GM18505 (cell line): ENCODE measurements at regions not wholly inside any gene's neighbourhood (a gene's known extent, or its start where the extent isn't known, plus 50 kb on each side); places are given as distances from the start of the nearest gene placed in this dataset.
A peak's percentile ranks its signal among the peaks of the same experiment; 100 is the strongest.
"Not testable (repeated sequence)": the region's sequence is repeated elsewhere in the genome, so short reads cannot be mapped to it uniquely, and the experiment has no call there.

ENCODE experiments used
- ATAC-seq: cut with Tn5 transposase; IDR thresholded peaks from one replicate; pipeline ENCODE4 v1.9.1; 2021; ENCODE audit not compliant: unreplicated experiment
- POLR2A ChIP-seq: IDR thresholded peaks from 4 replicates; pipeline ENCODE4 v1.6.1; 2011; ENCODE audit warnings: borderline replicate concordance; ENCODE audit not compliant: insufficient read depth, insufficient read length; ENCODE audit errors: extremely low read depth

GRCh38 chr1:194816859-194817258, 1630.4 kb upstream of the B3GALT2 start:
- no peak for ATAC-seq
- no peak for TF ChIP-seq POLR2A

DNA sequence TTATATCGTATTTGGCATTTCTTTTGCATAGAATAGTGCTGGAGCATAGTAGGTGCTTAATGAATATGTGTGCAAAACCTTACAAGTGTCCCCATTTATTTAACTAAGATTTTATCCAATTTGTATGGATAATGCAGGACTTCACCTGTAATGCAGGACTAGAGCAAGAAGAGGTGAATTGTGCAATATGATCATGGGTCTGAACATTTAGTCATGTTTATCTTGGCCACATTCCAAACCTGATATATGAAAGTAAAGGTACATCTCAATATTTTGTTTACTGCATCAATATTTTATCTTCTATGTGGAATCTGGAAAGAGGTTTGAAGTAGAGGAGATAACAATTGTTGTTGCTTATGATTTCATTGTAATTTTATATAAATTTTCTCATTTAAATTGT, 1626.7 kb upstream of the B3GALT2 start:
- ATAC-seq, result no peak

GRCh38 chr1:194809665-194810064, 1623.3 kb upstream of the B3GALT2 start:
- peak; percentile 63 for ATAC-seq
- TF ChIP-seq POLR2A, result no peak

More for the DNA sequence above, 1626.7 kb upstream of the B3GALT2 start:
- TF ChIP-seq POLR2A, result no peak

- no peak for ATAC-seq
- no peak for TF ChIP-seq POLR2A
Measured at GRCh38 chr1:194809215-194809614, 1622.8 kb upstream of the B3GALT2 start.

DNA sequence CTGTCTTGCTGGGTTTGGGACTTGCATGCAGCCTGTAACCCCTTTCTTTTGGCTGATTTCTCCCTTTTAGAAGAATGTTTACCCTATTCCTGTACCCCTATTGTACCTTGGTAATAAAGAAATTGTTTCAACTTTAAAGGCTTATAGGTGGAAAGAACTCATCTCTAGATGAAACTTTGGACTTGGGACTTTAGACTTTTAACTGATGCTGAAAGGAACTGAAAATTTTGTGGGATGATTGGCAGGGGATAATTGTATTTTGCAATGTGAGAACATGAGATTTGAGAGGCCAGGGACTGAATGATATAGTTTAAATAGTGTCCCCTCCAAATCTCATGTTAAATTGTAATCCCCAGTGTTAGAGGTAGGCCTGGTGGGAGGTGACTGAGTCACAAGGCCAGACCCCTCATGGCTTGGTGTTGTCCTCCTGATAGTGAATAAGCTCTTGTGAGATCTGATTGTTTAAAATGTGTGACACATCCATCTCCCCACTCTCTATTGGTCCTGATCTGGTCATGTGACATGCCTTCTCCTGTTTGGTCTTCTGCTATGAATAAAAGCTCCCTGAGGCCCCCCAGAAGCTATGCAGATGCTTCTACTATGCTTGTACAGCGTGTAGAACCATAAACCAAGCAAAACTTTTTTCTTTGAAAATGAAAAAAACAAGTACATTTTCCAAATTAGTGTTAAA, 1621.3 kb upstream of the B3GALT2 start:
- TF ChIP-seq POLR2A, result no peak
- no peak for ATAC-seq

GRCh38 chr1:194802572-194802971, 1616.2 kb upstream of the B3GALT2 start:
- TF ChIP-seq POLR2A, result no peak
- no peak for ATAC-seq

DNA sequence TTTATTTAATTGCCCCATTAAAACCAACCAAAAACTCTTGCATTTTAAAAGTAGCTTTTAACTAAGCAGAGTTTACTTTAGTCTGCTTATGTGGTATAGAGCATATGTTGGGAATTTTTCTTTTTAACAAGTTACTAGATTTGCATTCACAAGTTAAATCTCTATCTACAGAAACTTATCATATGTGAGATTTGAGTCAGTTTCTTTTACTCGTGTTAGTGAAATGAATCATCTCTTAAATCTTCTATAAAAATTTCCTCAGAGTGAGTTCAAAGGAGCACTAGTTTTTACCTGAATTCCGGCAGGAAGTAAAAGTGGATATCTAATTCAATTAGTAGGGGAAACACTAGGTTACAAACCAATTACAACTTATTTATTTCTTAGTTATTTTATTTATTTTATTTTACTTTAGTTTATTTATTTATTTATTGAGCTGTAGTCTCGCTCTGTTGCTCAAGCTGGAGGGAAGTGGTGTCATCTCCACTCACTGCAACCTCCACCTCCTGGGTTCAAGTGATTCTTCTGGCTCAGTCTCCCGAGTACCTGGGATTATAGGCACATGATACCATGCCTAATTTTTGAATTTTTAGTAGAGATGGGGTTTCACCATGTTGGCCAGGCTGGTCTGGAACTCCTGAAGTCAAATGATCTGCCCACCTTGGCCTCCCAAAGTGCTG, 1609.6 kb upstream of the B3GALT2 start:
- peak; percentile 78 for ATAC-seq
- no peak for TF ChIP-seq POLR2A

DNA sequence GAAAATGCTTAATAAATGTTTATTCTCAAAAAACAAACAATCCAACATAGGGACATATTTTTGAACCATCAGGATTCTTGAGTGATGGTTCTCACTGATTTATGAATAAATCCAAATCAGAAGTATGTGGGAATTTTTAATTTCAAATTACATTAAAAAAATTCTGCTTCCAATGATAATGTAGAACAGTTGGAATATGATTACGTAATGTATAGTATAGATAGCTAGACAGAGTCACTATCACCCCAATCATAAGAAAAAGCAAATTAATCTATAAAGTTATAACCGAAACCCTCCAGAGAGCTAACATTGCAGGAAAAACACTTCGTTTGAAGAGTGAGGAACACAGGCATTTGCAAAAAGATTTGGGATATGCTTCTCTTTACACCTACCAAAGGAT, 1600.6 kb upstream of the B3GALT2 start:
- no peak for ATAC-seq

GRCh38 chr1:194786027-194786426, 1599.6 kb upstream of the B3GALT2 start:
- TF ChIP-seq POLR2A, result no peak
- ATAC-seq, result no peak

More for the DNA sequence above, 1600.6 kb upstream of the B3GALT2 start:
- no peak for TF ChIP-seq POLR2A

- no peak for TF ChIP-seq POLR2A
- ATAC-seq, result no peak
Measured at GRCh38 chr1:194776657-194777056, 1590.2 kb upstream of the B3GALT2 start.

GRCh38 chr1:194774535-194774934, 1588.1 kb upstream of the B3GALT2 start:
- no peak for TF ChIP-seq POLR2A

DNA sequence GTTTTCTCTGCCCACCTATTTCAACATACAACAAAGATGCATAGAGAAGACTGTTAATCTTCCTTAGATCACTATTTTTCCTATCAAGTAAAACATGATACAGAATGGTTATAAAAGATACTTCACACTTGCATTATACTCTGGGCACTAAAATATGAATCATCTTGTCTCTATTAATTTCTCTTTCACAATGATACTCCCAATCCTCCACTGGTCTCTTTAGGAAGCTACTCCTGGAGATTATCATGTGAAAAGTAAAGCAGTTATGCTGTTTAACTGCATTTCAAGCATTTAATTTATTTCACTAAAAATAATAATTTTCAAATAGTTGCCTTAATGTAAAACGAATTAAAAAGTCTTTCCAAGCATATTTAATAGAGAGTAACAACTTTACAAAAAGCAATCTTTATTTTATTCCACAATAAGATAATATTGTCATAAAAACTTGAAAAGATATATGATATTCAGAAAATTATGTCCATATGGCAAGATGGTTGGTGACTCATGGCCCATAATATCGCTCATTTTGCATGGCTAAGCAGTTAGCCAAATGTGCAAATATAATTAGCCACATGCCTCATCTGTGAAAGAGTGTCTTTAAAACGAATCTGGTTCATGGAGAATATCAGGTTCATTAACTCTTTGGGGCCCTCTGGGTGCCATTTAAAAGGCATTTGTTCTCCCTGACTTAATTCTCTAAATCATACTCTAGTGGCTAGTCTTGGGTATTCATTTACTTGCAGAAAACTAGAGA, 1569.0 kb upstream of the B3GALT2 start:
- TF ChIP-seq POLR2A, result no peak
- no peak for ATAC-seq

More at GRCh38 chr1:194774535-194774934, 1588.1 kb upstream of the B3GALT2 start:
- ATAC-seq, result no peak

DNA sequence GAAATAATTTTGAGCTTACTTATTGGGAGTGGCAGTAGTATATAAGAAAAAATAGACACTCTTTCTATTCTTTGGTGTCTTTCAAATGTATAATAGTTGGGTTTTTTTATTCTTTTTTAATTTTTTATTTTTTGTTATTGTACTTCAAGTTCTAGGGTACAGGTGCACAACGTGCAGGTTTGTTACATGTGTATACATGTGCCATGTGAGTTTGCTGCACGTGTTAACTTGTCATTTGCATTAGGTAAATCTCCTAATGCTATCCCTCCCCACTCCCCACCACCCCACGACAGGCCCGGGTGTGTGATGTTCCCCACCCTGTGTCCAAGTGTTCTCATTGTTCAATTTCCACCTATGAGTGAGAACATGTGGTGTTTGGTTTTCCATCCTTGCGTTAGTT, 1552.4 kb upstream of the B3GALT2 start:
- not testable (repeated sequence) for ATAC-seq

DNA sequence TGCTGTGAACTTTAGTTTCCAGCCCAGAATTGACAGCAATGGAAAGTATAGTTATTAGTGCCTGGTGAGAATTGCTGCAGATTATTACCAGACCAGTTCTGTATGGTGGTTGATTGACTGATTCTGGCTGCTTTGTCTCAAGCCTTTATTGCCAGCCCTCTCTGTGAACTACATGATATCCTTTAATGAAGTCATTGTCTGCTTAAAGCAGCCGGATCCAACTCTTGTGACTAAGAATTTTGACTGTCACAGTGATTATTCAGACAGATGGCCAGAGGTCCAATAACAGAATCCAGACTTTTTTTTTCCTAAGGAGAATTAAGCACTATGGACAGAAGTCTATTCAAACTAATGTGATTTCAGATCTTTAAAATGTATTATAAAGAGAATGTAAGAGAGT, 1548.6 kb upstream of the B3GALT2 start:
- no peak for TF ChIP-seq POLR2A
- ATAC-seq, result no peak

GRCh38 chr1:194731025-194731424, 1544.6 kb upstream of the B3GALT2 start:
- ATAC-seq, result no peak
- no peak for TF ChIP-seq POLR2A

GRCh38 chr1:194730304-194730703, 1543.9 kb upstream of the B3GALT2 start:
- ATAC-seq, result no peak
- no peak for TF ChIP-seq POLR2A
